HG03039 (cell line): ENCODE measurements at regions not wholly inside any gene's neighbourhood (a gene's known extent, or its start where the extent isn't known, plus 50 kb on each side); places are given as distances from the start of the nearest gene placed in this dataset.
"Not testable (repeated sequence)": the region's sequence is repeated elsewhere in the genome, so short reads cannot be mapped to it uniquely, and the experiment has no call there.

ENCODE experiments used
- ATAC-seq: cut with Tn5 transposase; IDR thresholded peaks from one replicate; pipeline ENCODE4 v1.9.1; 2021; ENCODE audit warnings: mild to moderate bottlenecking, moderate library complexity; ENCODE audit not compliant: unreplicated experiment

DNA sequence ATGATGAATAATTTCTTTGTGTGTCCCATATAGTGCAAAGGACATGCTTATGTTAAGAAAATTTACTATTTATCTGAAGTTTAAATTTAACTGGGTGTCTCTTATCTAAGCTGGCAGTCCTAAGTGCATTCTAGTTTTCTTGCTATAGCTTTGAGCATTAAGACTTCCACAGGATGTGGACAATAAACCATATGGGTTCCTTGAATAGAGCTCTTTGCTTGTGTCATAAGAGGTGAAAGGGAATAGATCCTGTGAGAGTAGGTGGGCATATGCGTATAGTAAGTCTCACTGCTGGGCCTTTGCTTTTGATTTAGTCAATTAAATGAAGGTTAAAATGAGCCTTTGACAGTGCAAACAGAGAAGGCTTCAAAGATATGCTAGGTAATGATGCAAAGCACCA, 223.4 kb upstream of the GYPA start:
- ATAC-seq, result no peak

DNA sequence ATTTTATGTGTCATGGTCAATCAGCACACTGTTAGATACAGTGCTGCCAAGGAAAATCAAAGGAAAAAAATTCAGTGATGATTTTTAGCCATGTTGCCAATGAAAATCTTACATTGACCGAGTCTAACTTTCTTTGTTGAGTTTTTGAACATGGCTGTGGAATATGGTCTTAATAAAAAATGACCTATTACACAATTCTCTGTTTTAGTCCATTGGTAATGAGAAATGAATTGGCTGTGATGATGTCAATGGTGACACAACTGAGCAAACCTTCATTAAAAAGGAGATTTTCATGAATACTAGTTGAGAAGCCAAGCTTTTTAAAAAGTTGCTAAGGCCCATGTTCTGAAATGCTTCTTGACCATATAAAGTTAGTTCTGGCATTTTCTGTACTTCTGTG, 225.9 kb upstream of the GYPA start:
- ATAC-seq, result no peak

- ATAC-seq, result no peak
These were observed 231.0 kb upstream of the GYPA start for GRCh38 chr4:144371485-144371884.

GRCh38 chr4:144374065-144374464, 233.5 kb upstream of the GYPA start:
- peak; percentile 85 for ATAC-seq

DNA sequence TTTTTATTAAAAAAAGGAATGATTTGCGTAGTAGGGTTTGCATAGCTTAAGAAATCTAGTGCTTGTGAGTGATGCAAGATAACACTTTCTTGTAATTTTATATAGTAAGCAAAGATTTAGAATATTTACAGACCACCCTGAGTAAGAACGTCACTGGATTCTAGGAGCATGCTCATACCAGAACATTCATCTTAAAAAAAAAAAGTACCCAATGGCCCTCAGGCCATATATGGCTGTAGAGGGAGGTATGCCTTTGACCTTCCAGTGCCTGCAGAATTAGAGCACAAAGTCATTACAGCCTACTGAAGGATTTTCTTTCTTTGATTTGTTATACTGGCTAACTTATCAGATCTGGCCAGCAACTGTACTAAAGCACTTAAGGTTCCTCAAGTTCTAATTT, 236.3 kb upstream of the GYPA start:
- ATAC-seq, result no peak

GRCh38 chr4:144384408-144384807, 243.9 kb upstream of the GYPA start:
- no peak for ATAC-seq

GRCh38 chr4:144399927-144400326, 246.0 kb upstream of the HHIP start:
- peak; percentile 65 for ATAC-seq

DNA sequence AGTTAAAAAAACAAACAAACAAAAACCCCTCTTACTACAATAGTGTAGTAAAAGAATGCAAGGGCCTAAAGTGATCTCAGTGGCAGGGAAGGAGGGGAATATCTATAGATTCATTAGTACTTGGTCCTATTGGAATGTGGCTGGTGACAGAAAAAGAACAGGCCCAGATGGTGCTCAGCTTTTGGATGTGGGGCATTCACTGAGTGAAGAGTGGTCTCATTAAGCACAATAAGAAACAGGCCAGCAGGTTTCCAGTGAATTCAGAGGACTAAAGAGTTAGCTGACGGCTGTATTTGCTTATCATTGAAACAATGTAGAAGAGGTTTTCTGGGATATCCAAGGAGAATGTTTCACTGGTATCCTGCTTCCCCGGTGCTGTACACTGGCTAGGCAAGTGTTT, 243.8 kb upstream of the HHIP start:
- ATAC-seq, result no peak

- ATAC-seq, result no peak
These were observed 243.0 kb upstream of the HHIP start for GRCh38 chr4:144402999-144403398.

- ATAC-seq, result no peak
These were observed 242.1 kb upstream of the HHIP start for GRCh38 chr4:144403893-144404292.

DNA sequence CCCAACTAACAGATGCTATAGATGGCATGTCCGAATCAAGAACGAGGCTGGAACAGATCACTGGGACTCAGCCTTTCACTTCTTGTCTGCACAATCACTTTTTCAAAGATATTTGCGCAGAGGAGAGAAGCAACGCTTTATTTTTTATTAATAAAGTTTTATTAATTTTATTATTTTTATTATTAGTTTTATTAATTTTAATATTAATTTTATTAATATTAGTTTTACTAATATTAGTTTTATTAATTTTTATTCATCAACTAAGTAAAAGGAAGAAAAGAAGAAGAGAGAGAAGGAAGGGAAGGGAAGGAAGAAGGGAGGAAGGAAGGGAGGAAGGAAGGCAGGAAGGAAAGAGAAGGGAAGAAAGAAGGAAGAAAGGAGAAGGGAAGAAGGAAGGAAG, 236.4 kb upstream of the HHIP start:
- no peak for ATAC-seq

DNA sequence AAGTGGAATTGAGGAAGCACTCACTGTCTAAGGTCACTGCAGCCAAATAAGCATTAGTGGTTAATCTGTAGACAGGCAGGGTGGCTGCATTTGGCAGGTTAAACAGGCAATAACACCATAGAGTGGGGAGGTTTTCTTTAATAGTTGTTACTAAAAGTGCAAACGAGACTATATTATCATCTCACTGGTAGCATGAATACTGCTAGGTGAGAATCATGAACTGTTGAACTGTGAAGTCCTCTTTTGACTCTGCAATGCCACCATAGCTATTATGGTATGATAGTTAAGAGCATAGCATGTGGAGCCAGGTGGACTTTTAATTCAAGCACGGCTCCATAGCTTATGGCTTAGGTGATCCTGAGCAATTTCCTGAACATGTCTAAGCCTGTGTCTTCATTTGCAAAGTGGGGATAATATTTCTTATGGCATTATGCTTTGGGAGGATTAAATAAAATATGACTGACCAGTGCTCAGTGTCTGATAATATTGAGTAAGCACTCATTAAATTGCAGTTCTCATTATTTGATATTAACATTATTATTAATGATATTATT, 235.6 kb upstream of the HHIP start:
- ATAC-seq, result no peak

DNA sequence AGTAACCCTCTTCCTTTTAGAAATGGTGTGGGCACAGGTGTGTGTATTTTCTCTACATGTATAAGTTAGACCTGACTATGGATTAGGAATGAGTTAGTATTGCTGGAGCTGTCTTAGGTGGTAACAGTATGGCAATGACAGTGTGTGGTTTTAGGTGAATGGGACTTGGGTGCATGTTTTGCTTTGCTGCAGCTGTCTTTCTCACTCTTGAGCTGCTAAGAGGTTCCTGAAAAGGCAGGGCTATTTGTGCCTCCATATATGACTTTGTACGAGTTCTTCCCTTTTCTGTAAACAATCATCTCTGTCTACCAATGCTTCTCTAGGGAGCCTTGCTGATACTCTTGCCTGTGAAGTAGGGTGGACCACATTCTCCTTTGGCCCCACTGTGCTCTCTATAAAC, 234.8 kb upstream of the HHIP start:
- peak; percentile 55 for ATAC-seq

- no peak for ATAC-seq
These were observed 234.3 kb upstream of the HHIP start for GRCh38 chr4:144411700-144412099.

GRCh38 chr4:144421056-144421455, 224.9 kb upstream of the HHIP start:
- no peak for ATAC-seq

DNA sequence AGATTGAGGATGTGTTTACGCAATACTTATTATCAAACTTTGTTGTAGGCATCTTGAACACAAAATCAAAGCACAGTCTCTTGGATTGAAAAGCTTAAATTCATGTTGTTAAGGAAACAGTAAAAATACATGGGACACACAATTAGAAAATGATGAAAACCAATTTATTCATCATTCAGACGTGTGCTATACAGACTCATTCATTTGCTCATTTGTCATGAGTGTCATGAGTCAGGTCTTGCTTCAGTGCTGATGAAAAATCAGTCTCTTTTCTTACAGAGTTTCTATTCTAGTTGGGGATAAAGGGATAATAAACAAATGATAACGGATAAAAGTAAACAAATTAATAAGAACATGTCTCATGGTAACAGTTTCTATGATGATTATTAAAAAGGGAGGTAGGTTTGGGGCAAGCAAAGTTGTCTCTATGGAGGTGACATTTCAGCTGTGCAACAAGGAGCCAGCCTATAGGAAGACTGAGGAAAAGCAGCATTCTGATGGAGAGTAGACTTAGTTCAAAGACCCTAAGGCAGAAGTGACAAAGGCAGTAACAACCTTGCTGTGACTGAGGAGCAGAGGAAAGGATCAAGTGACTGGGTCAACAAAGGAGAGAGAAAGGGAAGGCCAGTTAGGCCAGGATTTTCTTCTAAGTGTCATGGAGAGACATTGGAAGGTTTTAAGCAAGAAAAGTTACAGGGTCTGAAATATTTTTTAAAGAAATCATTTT, 224.0 kb upstream of the HHIP start:
- no peak for ATAC-seq

DNA sequence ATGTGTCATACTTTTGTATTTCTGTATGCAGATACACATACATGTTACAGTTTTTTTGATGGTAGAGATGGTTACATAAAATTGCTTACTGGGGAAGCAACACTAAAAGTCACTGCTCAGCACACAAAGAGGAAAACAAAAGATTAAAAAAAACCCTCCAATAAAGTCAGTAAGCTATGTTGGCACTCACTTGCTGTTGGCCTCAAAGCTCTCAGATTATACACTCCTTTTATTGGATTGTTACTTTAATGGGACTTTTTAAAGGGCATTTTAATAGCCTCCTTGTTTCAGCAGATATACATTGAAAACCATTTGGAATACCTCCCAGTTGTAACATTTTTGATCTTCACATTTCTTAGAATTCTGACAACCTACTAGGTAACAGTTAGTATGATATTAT, 222.0 kb upstream of the HHIP start:
- ATAC-seq, result no peak

GRCh38 chr4:144426023-144426422, 219.9 kb upstream of the HHIP start:
- not testable (repeated sequence) for ATAC-seq

- ATAC-seq, result no peak
These were observed 203.2 kb upstream of the HHIP start for GRCh38 chr4:144442713-144443112.

DNA sequence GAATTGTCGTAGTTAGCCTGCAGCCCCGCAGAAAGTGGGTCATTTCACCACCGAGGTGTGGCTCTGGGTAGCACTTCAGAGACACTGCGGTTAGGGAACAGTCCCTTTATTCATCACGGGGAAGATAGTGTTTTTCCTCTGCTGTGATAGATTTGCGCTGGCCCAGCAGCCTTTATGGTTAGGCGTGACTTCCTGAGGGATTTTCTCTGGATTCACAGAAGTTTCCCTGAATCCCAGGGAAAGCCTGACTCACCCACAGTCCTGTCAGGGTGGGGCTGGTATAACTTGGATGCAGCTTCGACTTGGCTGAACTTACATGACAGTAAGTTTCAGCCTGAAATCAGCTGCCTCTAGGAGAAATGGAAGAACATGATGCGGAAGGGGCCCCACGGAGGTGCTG, 196.3 kb upstream of the HHIP start:
- ATAC-seq, result no peak

- ATAC-seq, result no peak
These were observed 195.4 kb upstream of the HHIP start for GRCh38 chr4:144450526-144450925.

GRCh38 chr4:144451766-144452450, 194.0 kb upstream of the HHIP start:
- no peak for ATAC-seq
